ENCODE measurements at regions not wholly inside any gene's neighbourhood (a gene's known extent, or its start where the extent isn't known, plus 50 kb on each side); places are given as distances from the start of the nearest gene placed in this dataset.
A peak's percentile ranks its signal among the peaks of the same experiment; 100 is the strongest.

- no peaks in the 10 kb centered on the region for H3K9me3 ChIP-seq (ENCODE audit: control insufficient read depth in 4 of 4, low read length in 3 of 4)
- H3K4me1 ChIP-seq (ENCODE audit: control insufficient read depth in 4 of 4, insufficient read depth in 4 of 4, low read length in 3 of 4): peaks cover 0 to 9% (median 4%) of the 10 kb centered on the region in 4 donors
- no peak overlapping the region for H3K27ac ChIP-seq (ENCODE audit: low read depth in 1 of 2, low read length in 2 of 2)
- H3K9ac ChIP-seq (ENCODE audit: low read depth in 1 of 2, low read length in 2 of 2): no peak overlapping the region
- WGBS: 84% methylated on average over 10 of the region's 10 CpGs
- no peak for DNase-seq (ENCODE audit: low spot score)
- H3K36me3 ChIP-seq (ENCODE audit: control insufficient read depth in 4 of 4, insufficient read depth in 3 of 4, low read depth in 1 of 4, low read length in 3 of 4): no peaks in the 10 kb centered on the region
- no peak overlapping the region for H3K4me3 ChIP-seq (ENCODE audit: low read depth in 1 of 3, low read length in 3 of 3)
- no peak for TF ChIP-seq ZBTB33 (IDR thresholded peaks at IDR 0.05)
- TF ChIP-seq MAX (IDR thresholded peaks at IDR 0.05): no peak
- TF ChIP-seq, protein P1, sequence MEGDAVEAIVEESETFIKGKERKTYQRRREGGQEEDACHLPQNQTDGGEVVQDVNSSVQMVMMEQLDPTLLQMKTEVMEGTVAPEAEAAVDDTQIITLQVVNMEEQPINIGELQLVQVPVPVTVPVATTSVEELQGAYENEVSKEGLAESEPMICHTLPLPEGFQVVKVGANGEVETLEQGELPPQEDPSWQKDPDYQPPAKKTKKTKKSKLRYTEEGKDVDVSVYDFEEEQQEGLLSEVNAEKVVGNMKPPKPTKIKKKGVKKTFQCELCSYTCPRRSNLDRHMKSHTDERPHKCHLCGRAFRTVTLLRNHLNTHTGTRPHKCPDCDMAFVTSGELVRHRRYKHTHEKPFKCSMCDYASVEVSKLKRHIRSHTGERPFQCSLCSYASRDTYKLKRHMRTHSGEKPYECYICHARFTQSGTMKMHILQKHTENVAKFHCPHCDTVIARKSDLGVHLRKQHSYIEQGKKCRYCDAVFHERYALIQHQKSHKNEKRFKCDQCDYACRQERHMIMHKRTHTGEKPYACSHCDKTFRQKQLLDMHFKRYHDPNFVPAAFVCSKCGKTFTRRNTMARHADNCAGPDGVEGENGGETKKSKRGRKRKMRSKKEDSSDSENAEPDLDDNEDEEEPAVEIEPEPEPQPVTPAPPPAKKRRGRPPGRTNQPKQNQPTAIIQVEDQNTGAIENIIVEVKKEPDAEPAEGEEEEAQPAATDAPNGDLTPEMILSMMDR (IDR thresholded peaks at IDR 0.05; ENCODE audit: low read depth, low read length, missing input control): no peak
- no peak for TF ChIP-seq YY1 (IDR thresholded peaks at IDR 0.05)
- TF ChIP-seq FOXA1 (IDR thresholded peaks at IDR 0.05): no peak
- TF ChIP-seq RAD21 (IDR thresholded peaks at IDR 0.05): no peak
- no peak for TF ChIP-seq ATF3 (IDR thresholded peaks at IDR 0.05)
- TF ChIP-seq, protein P2, sequence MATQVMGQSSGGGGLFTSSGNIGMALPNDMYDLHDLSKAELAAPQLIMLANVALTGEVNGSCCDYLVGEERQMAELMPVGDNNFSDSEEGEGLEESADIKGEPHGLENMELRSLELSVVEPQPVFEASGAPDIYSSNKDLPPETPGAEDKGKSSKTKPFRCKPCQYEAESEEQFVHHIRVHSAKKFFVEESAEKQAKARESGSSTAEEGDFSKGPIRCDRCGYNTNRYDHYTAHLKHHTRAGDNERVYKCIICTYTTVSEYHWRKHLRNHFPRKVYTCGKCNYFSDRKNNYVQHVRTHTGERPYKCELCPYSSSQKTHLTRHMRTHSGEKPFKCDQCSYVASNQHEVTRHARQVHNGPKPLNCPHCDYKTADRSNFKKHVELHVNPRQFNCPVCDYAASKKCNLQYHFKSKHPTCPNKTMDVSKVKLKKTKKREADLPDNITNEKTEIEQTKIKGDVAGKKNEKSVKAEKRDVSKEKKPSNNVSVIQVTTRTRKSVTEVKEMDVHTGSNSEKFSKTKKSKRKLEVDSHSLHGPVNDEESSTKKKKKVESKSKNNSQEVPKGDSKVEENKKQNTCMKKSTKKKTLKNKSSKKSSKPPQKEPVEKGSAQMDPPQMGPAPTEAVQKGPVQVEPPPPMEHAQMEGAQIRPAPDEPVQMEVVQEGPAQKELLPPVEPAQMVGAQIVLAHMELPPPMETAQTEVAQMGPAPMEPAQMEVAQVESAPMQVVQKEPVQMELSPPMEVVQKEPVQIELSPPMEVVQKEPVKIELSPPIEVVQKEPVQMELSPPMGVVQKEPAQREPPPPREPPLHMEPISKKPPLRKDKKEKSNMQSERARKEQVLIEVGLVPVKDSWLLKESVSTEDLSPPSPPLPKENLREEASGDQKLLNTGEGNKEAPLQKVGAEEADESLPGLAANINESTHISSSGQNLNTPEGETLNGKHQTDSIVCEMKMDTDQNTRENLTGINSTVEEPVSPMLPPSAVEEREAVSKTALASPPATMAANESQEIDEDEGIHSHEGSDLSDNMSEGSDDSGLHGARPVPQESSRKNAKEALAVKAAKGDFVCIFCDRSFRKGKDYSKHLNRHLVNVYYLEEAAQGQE (IDR thresholded peaks at IDR 0.05): no peak
- TF ChIP-seq TAF1 (conservative IDR thresholded peaks at IDR 0.05): no peak
- TF ChIP-seq GABPA (IDR thresholded peaks at IDR 0.05 in 1 of 2, conservative IDR thresholded peaks at IDR 0.05 in 1 of 2): no peak
- no peaks in the 10 kb centered on the region for H3K27me3 ChIP-seq (ENCODE audit: control insufficient read depth in 4 of 4, insufficient read depth in 4 of 4, low read length in 3 of 4)
Observed at GRCh38 chr7:101753316-101753715, 64.1 kb upstream of the CUX1 start.

GRCh38 chr7:101754424-101755159 lies 62.8 kb upstream of the CUX1 start:
- Histone ChIP-seq H3K9ac (ENCODE audit: low read depth in 1 of 2, low read length in 2 of 2) (peak overlapping the region in 1 of 2 donors; percentile 59), H3K27me3 (ENCODE audit: control insufficient read depth in 4 of 4, insufficient read depth in 4 of 4, low read length in 3 of 4) (no peaks in the 10 kb centered on the region), H3K36me3 (ENCODE audit: control insufficient read depth in 4 of 4, insufficient read depth in 3 of 4, low read depth in 1 of 4, low read length in 3 of 4) (no peaks in the 10 kb centered on the region), H3K9me3 (ENCODE audit: control insufficient read depth in 4 of 4, low read length in 3 of 4) (no peaks in the 10 kb centered on the region), H3K27ac (ENCODE audit: low read depth in 1 of 2, low read length in 2 of 2) (peak overlapping the region; percentile 10 to 72), H3K4me1 (ENCODE audit: control insufficient read depth in 4 of 4, insufficient read depth in 4 of 4, low read length in 3 of 4) (peaks cover 0 to 9% (median 4%) of the 10 kb centered on the region in 4 donors), H3K4me3 (ENCODE audit: low read depth in 1 of 3, low read length in 3 of 3) (peak overlapping the region; percentile 36 to 80 (median 53))
- 32% methylated on average over 22 of the region's 22 CpGs for WGBS
- no peak for DNase-seq (ENCODE audit: low spot score)
- TF ChIP-seq GABPA (IDR thresholded peaks at IDR 0.05 in 1 of 2, conservative IDR thresholded peaks at IDR 0.05 in 1 of 2) (no peak), ZBTB33 (IDR thresholded peaks at IDR 0.05) (peak; percentile 52)

Data from liver (tissue), 8 donors.